LNCAP (cell line): ENCODE measurements at regions not wholly inside any gene's neighbourhood (a gene's known extent, or its start where the extent isn't known, plus 50 kb on each side); places are given as distances from the start of the nearest gene placed in this dataset.

ENCODE experiments used
- CTCF ChIP-seq: fragments of 450-650 bp; IDR thresholded peaks from 2 replicates; pipeline ENCODE4 v1.5.1; 2017; ENCODE audit warnings: mild to moderate bottlenecking

- TF ChIP-seq CTCF = no peak
These were observed 72.1 kb upstream of the SIM2 start for GRCh38 chr21:36626791-36627190.

- TF ChIP-seq CTCF = no peak
These were observed 71.7 kb upstream of the SIM2 start for GRCh38 chr21:36627242-36627641.

GRCh38 chr21:36628106-36628505, 70.8 kb upstream of the SIM2 start:
- TF ChIP-seq CTCF = no peak

- TF ChIP-seq CTCF = no peak
These were observed 70.0 kb upstream of the SIM2 start for GRCh38 chr21:36628761-36629460.

GRCh38 chr21:36630485-36631206, 68.3 kb upstream of the SIM2 start:
- peak; percentile 85 for TF ChIP-seq CTCF

- no peak for TF ChIP-seq CTCF
These were observed 62.9 kb upstream of the SIM2 start for GRCh38 chr21:36636016-36636415.

- no peak for TF ChIP-seq CTCF
These were observed 62.5 kb upstream of the SIM2 start for GRCh38 chr21:36636439-36636838.
